ENCODE measurements at regions not wholly inside any gene's neighbourhood (a gene's known extent, or its start where the extent isn't known, plus 50 kb on each side); places are given as distances from the start of the nearest gene placed in this dataset.

DNA sequence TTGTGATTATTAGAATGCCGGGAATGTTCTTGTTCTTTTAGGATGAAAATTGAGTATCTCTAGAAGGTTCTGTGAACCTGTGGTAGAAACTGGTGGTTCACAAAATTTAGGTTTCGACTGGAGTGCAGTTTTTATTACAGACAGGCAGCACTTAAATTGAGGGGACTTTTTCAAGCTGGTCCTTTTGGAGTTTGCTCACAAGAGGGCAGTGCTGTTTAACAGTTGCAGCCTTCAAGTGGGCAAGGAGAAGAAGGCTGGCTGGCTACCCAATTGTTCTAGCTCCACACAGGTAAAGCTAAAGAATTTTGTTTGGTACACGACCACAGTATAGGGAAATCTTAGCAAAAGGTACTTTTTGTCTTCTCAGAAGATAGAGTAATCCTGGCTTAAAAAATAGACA lies 233.6 kb downstream of the SNX13 start:
- TF ChIP-seq, protein P1, sequence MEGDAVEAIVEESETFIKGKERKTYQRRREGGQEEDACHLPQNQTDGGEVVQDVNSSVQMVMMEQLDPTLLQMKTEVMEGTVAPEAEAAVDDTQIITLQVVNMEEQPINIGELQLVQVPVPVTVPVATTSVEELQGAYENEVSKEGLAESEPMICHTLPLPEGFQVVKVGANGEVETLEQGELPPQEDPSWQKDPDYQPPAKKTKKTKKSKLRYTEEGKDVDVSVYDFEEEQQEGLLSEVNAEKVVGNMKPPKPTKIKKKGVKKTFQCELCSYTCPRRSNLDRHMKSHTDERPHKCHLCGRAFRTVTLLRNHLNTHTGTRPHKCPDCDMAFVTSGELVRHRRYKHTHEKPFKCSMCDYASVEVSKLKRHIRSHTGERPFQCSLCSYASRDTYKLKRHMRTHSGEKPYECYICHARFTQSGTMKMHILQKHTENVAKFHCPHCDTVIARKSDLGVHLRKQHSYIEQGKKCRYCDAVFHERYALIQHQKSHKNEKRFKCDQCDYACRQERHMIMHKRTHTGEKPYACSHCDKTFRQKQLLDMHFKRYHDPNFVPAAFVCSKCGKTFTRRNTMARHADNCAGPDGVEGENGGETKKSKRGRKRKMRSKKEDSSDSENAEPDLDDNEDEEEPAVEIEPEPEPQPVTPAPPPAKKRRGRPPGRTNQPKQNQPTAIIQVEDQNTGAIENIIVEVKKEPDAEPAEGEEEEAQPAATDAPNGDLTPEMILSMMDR (IDR thresholded peaks at IDR 0.05; ENCODE audit: low read depth, low read length) = peak; percentile 80
- TF ChIP-seq POLR2A (IDR thresholded peaks at IDR 0.05; ENCODE audit: extremely low read depth, insufficient read length) = no peak

Measured in NB4 (cell line).